ENCODE measurements at regions not wholly inside any gene's neighbourhood (a gene's known extent, or its start where the extent isn't known, plus 50 kb on each side); places are given as distances from the start of the nearest gene placed in this dataset.

DNA sequence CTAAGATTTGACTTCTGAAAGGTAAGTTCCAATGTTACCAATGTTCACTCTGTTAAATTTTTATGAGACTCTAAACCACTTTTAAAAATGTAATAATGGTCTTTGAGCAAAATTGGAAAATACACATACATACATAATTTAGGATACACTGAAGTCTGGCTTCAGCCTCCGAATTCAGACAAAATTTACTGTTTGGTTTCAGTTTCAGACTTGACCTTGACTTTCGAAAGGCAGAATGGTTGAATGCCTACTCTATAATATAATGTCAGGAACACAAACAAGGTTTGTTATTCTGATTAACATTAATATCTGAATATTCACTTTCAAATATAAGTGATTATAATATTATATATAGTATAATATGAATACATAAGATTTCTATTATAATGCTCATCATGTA, 74.1 kb upstream of the KRAS start:
- Histone ChIP-seq H3K4me1 (ENCODE audit: control insufficient read depth, insufficient read depth, low read length) (peaks cover 21% of the 10 kb centered on the region), H3K9me3 (ENCODE audit: control insufficient read depth, insufficient read depth, low read depth, low read length) (no peaks in the 10 kb centered on the region), H3K36me3 (ENCODE audit: control insufficient read depth in 2 of 2, insufficient read depth in 1 of 2, low read length in 2 of 2) (no peaks in the 10 kb centered on the region), H3K4me3 (ENCODE audit: low read depth, low read length) (no peak overlapping the region), H3K27ac (ENCODE audit: extremely low read depth, low read depth, low read length) (no peak overlapping the region)
- CTCF ChIA-PET, result no interaction called here
- TF ChIP-seq, protein P1, sequence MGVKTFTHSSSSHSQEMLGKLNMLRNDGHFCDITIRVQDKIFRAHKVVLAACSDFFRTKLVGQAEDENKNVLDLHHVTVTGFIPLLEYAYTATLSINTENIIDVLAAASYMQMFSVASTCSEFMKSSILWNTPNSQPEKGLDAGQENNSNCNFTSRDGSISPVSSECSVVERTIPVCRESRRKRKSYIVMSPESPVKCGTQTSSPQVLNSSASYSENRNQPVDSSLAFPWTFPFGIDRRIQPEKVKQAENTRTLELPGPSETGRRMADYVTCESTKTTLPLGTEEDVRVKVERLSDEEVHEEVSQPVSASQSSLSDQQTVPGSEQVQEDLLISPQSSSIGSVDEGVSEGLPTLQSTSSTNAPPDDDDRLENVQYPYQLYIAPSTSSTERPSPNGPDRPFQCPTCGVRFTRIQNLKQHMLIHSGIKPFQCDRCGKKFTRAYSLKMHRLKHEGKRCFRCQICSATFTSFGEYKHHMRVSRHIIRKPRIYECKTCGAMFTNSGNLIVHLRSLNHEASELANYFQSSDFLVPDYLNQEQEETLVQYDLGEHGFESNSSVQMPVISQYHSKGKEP (tag by site-specific recombination; IDR thresholded peaks at IDR 0.05), result no peak
- TF ChIP-seq, protein P2, sequence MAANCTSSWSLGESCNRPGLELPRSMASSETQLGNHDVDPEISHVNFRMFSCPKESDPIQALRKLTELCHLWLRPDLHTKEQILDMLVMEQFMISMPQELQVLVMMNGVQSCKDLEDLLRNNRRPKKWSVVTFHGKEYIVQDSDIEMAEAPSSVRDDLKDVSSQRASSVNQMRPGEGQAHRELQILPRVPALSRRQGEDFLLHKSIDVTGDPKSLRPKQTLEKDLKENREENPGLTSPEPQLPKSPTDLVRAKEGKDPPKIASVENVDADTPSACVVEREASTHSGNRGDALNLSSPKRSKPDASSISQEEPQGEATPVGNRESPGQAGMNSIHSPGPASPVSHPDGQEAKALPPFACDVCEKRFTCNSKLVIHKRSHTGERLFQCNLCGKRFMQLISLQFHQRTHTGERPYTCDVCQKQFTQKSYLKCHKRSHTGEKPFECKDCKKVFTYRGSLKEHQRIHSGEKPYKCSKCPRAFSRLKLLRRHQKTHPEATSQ (tag by site-specific recombination; IDR thresholded peaks at IDR 0.05), result no peak
- TF ChIP-seq, protein P3, sequence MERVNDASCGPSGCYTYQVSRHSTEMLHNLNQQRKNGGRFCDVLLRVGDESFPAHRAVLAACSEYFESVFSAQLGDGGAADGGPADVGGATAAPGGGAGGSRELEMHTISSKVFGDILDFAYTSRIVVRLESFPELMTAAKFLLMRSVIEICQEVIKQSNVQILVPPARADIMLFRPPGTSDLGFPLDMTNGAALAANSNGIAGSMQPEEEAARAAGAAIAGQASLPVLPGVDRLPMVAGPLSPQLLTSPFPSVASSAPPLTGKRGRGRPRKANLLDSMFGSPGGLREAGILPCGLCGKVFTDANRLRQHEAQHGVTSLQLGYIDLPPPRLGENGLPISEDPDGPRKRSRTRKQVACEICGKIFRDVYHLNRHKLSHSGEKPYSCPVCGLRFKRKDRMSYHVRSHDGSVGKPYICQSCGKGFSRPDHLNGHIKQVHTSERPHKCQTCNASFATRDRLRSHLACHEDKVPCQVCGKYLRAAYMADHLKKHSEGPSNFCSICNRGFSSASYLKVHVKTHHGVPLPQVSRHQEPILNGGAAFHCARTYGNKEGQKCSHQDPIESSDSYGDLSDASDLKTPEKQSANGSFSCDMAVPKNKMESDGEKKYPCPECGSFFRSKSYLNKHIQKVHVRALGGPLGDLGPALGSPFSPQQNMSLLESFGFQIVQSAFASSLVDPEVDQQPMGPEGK (tag by site-specific recombination; IDR thresholded peaks at IDR 0.05), result no peak
- no peak for TF ChIP-seq HOXC10 (CRISPR knock-in tag; IDR thresholded peaks at IDR 0.05)
- TF ChIP-seq ZNF366 (tag by site-specific recombination; conservative IDR thresholded peaks at IDR 0.05), result no peak
- no peak for TF ChIP-seq GLIS2 (tag by site-specific recombination; IDR thresholded peaks at IDR 0.05)
- TF ChIP-seq ZNF266 (tag by site-specific recombination; IDR thresholded peaks at IDR 0.05; ENCODE audit: low read depth), result no peak
- TF ChIP-seq ZNF777 (tag by site-specific recombination; IDR thresholded peaks at IDR 0.05; ENCODE audit: borderline replicate concordance), result no peak
- no peak for TF ChIP-seq ZNF114 (tag by site-specific recombination; IDR thresholded peaks at IDR 0.05)
- no peak for TF ChIP-seq ZNF600 (tag by site-specific recombination; IDR thresholded peaks at IDR 0.05)
- no peak for TF ChIP-seq ZNF157 (tag by site-specific recombination; IDR thresholded peaks at IDR 0.05)
- TF ChIP-seq, protein P4, sequence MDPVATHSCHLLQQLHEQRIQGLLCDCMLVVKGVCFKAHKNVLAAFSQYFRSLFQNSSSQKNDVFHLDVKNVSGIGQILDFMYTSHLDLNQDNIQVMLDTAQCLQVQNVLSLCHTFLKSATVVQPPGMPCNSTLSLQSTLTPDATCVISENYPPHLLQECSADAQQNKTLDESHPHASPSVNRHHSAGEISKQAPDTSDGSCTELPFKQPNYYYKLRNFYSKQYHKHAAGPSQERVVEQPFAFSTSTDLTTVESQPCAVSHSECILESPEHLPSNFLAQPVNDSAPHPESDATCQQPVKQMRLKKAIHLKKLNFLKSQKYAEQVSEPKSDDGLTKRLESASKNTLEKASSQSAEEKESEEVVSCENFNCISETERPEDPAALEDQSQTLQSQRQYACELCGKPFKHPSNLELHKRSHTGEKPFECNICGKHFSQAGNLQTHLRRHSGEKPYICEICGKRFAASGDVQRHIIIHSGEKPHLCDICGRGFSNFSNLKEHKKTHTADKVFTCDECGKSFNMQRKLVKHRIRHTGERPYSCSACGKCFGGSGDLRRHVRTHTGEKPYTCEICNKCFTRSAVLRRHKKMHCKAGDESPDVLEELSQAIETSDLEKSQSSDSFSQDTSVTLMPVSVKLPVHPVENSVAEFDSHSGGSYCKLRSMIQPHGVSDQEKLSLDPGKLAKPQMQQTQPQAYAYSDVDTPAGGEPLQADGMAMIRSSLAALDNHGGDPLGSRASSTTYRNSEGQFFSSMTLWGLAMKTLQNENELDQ (tag by site-specific recombination; IDR thresholded peaks at IDR 0.05; ENCODE audit: low read depth), result no peak
- TF ChIP-seq, protein P5, sequence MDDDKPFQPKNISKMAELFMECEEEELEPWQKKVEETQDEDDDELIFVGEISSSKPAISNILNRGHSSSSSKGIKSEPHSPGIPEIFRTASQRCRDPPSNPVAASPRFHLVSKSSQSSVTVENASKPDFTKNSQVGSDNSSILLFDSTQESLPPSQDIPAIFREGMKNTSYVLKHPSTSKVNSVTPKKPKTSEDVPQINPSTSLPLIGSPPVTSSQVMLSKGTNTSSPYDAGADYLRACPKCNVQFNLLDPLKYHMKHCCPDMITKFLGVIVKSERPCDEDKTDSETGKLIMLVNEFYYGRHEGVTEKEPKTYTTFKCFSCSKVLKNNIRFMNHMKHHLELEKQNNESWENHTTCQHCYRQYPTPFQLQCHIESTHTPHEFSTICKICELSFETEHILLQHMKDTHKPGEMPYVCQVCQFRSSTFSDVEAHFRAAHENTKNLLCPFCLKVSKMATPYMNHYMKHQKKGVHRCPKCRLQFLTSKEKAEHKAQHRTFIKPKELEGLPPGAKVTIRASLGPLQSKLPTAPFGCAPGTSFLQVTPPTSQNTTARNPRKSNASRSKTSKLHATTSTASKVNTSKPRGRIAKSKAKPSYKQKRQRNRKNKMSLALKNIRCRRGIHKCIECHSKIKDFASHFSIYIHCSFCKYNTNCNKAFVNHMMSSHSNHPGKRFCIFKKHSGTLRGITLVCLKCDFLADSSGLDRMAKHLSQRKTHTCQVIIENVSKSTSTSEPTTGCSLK (tag by site-specific recombination; IDR thresholded peaks at IDR 0.05), result no peak
- TF ChIP-seq ZNF529 (tag by site-specific recombination; IDR thresholded peaks at IDR 0.05; ENCODE audit: insufficient replicate concordance), result no peak
- TF ChIP-seq ZNF629 (tag by site-specific recombination; IDR thresholded peaks at IDR 0.05), result no peak
- no peak for TF ChIP-seq ZNF785 (tag by site-specific recombination; IDR thresholded peaks at IDR 0.05)
- TF ChIP-seq ZNF549 (tag by site-specific recombination; IDR thresholded peaks at IDR 0.05), result no peak
- POLR2A ChIA-PET, result no interaction called here
